Peyer's patch (tissue), 4 donors: ENCODE measurements at regions not wholly inside any gene's neighbourhood (a gene's known extent, or its start where the extent isn't known, plus 50 kb on each side); places are given as distances from the start of the nearest gene placed in this dataset.

Source experiments
- CTCF ChIP-seq, 6 experiments: fragments of 450-650 bp in 4 of 6; fragments of 200-600 bp in 2 of 6; sonication (generic) in 1 of 6; IDR thresholded peaks; one replicate each; pipeline ENCODE4 v1.5.1; 2017 to 2019; ENCODE audit warnings: antibody characterized with exemption in 6 of 6, mild to moderate bottlenecking in 3 of 6, moderate library complexity in 1 of 6
- POLR2A ChIP-seq, 2 donors: fragments of 450-650 bp; IDR thresholded peaks; one replicate each; pipeline ENCODE4 v1.5.1; 2017; ENCODE audit warnings: antibody characterized with exemption in 2 of 2, mild to moderate bottlenecking in 2 of 2, moderate library complexity in 2 of 2

- TF ChIP-seq CTCF (IDR thresholded peaks at IDR 0.05) (no peak), POLR2A (IDR thresholded peaks at IDR 0.05) (no peak)
Observed at GRCh38 chr13:106415442-106415841, 120.0 kb downstream of the EFNB2 start.
